Tibial nerve (tissue), 4 donors: ENCODE measurements at regions not wholly inside any gene's neighbourhood (a gene's known extent, or its start where the extent isn't known, plus 50 kb on each side); places are given as distances from the start of the nearest gene placed in this dataset.

Experiments
- EP300 ChIP-seq, 2 donors: sonication (generic); formaldehyde crosslinking; IDR thresholded peaks; one replicate each; pipeline ENCODE4 v1.6.1; 2017; ENCODE audit warnings: antibody characterized with exemption in 2 of 2, mild to moderate bottlenecking in 1 of 2
- POLR2A ChIP-seq, 2 donors: fragments of 450-650 bp; IDR thresholded peaks; one replicate each; pipeline ENCODE4 v1.6.1; 2017; ENCODE audit warnings: antibody characterized with exemption in 2 of 2, mild to moderate bottlenecking in 2 of 2, moderate library complexity in 2 of 2
- TF ChIP-seq, protein P1 (sequence below), 5 experiments: fragments of 200-600 bp in 3 of 5; fragments of 450-650 bp in 2 of 5; sonication (generic) in 3 of 5; IDR thresholded peaks; one replicate each; pipeline ENCODE4 v1.5.1; 2016 to 2019; ENCODE audit warnings: antibody characterized with exemption in 5 of 5, mild to moderate bottlenecking in 3 of 5, moderate library complexity in 2 of 5

DNA sequence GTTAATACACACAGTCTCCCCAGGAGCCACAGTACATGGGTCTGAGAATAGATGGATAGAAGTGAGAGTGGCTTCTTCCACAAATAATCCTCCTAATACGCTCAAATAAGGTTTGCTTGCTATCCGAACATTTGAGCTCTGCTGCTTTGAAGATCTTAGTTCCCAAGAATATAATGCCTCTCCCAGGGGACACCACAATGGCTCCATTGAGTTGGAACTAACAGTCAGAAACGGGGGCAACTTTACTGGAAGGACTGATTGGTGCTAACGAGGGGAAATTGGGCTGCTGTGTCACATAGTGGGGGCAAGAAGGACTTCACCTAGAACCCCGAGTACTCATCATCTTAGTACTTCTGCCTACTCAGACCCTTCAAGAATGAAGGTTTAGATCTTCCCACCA lies 66.2 kb downstream of the IGLL5 start:
- TF ChIP-seq, protein P1, sequence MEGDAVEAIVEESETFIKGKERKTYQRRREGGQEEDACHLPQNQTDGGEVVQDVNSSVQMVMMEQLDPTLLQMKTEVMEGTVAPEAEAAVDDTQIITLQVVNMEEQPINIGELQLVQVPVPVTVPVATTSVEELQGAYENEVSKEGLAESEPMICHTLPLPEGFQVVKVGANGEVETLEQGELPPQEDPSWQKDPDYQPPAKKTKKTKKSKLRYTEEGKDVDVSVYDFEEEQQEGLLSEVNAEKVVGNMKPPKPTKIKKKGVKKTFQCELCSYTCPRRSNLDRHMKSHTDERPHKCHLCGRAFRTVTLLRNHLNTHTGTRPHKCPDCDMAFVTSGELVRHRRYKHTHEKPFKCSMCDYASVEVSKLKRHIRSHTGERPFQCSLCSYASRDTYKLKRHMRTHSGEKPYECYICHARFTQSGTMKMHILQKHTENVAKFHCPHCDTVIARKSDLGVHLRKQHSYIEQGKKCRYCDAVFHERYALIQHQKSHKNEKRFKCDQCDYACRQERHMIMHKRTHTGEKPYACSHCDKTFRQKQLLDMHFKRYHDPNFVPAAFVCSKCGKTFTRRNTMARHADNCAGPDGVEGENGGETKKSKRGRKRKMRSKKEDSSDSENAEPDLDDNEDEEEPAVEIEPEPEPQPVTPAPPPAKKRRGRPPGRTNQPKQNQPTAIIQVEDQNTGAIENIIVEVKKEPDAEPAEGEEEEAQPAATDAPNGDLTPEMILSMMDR (IDR thresholded peaks at IDR 0.05), result no peak
- TF ChIP-seq POLR2A (IDR thresholded peaks at IDR 0.05) (no peak), EP300 (IDR thresholded peaks at IDR 0.05) (no peak)
